MM.1S (cell line): ENCODE measurements at regions not wholly inside any gene's neighbourhood (a gene's known extent, or its start where the extent isn't known, plus 50 kb on each side); places are given as distances from the start of the nearest gene placed in this dataset.

Source experiments
- CTCF ChIP-seq: fragments of 300-600 bp; sonication (generic); IDR thresholded peaks from 2 replicates; pipeline ENCODE4 v1.5.1; 2016; ENCODE audit warnings: antibody characterized with exemption, low read length, mixed read lengths
- EZH2 ChIP-seq: fragments of 300-600 bp; sonication (generic); optimal IDR thresholded peaks from 2 replicates; pipeline ENCODE3; 2017; ENCODE audit warnings: low read depth, mild to moderate bottlenecking, antibody characterized with exemption, low read length, mixed read lengths
- EZH2phosphoT487 ChIP-seq: fragments of 300-600 bp; sonication (generic); IDR thresholded peaks from 2 replicates; pipeline ENCODE4 v1.6.1; 2018; ENCODE audit warnings: antibody characterized with exemption, low read length

- TF ChIP-seq CTCF (no peak), EZH2phosphoT487 (no peak), EZH2 (no peak)
These were observed 154.4 kb upstream of the PREP start for GRCh38 chr6:105557291-105557690.
